GM12878 (cell line): ENCODE measurements at regions not wholly inside any gene's neighbourhood (a gene's known extent, or its start where the extent isn't known, plus 50 kb on each side); places are given as distances from the start of the nearest gene placed in this dataset.

ENCODE experiments used
- ATAC-seq: fragments of 200-7000 bp; cut with Tn5 transposase; 3 replicates; pipeline ENCODE4 v1.9.1; 2020; ENCODE audit warnings: mild to moderate bottlenecking, moderate library complexity
- BruUV-seq: library from RNA; stranded (reverse); fragments of 400-500 nt; replicated peaks from 2 replicates; lab custom pipeline; 2021; lab: Mats Ljungman, UMichigan
- CTCF ChIA-PET: fragments of 300-600 bp; sonication (Branson Sonifier 250); formaldehyde crosslinking; extraction: SDS; loops from one replicate; lab custom pipeline; 2021; ENCODE audit warnings: inconsistent platforms; lab: Yijun Ruan, JAX
- POLR2A ChIA-PET: fragments of 350-600 bp; formaldehyde crosslinking; extraction: SDS; loops from one replicate; lab custom pipeline; 2021; ENCODE audit warnings: inconsistent platforms; lab: Charles Lee
- RAD21 ChIA-PET: fragments of 300-600 bp; sonication (Branson Sonifier 250); formaldehyde crosslinking; loops from one replicate; lab custom pipeline; 2023; ENCODE audit warnings: antibody characterized with exemption; ENCODE audit not compliant: unreplicated experiment; lab: Charles Lee
- SMC1A ChIA-PET: fragments of 300-600 bp; sonication (Branson Sonifier 250); formaldehyde crosslinking; loops from one replicate; lab custom pipeline; 2023; ENCODE audit not compliant: unreplicated experiment, uncharacterized antibody; lab: Charles Lee
- DNase-seq: peaks from one replicate; pipeline ENCODE4 v3.0.0-alpha.2; 2011; ENCODE audit warnings: low read depth, low spot score
- FAIRE-seq: peaks from 3 replicates; lab custom pipeline; 2011; peaks lifted over from hg19 to GRCh38; lab: Jason Lieb, UNC
- H2AFZ ChIP-seq: 2 replicates; pipeline ENCODE4 v1.6.0; 2011; ENCODE audit warnings: low read depth, low read length, control low read depth; ENCODE audit not compliant: control insufficient read depth
- H3K27ac ChIP-seq: 2 replicates; pipeline ENCODE4 v1.5.1; 2011; ENCODE audit warnings: control low read depth; ENCODE audit not compliant: control insufficient read depth, insufficient read depth
- H3K27me3 ChIP-seq, 2 experiments: replicated peaks in 1 of 2; 2 replicates each; pipeline versions ENCODE4 v1.6.0 to v1.6.1; 2011; ENCODE audit warnings: low read length in 1 of 2; ENCODE audit not compliant: control insufficient read depth in 2 of 2, insufficient read depth in 2 of 2
- H3K36me3 ChIP-seq, 2 experiments: 2 replicates each; pipeline ENCODE4 v1.5.1; 2011; ENCODE audit warnings: low read length in 1 of 2; ENCODE audit not compliant: control insufficient read depth in 2 of 2, insufficient read depth in 2 of 2
- H3K4me1 ChIP-seq: 2 replicates; pipeline ENCODE4 v1.6.1; 2011; ENCODE audit warnings: mild to moderate bottlenecking, low read length, moderate library complexity, mixed read lengths; ENCODE audit not compliant: control insufficient read depth, insufficient read depth
- H3K4me2 ChIP-seq: 2 replicates; pipeline ENCODE4 v1.6.0; 2011; ENCODE audit warnings: control low read depth; ENCODE audit not compliant: control insufficient read depth, insufficient read depth
- H3K4me3 ChIP-seq: fragments of 200-600 bp; sonication (generic); 2 replicates; pipeline ENCODE4 v1.5.1; 2016
- H3K79me2 ChIP-seq: 2 replicates; pipeline ENCODE4 v1.6.0; 2011; ENCODE audit warnings: low read length; ENCODE audit not compliant: control insufficient read depth, insufficient read depth
- H3K9ac ChIP-seq: 2 replicates; pipeline ENCODE4 v1.8.0; 2011; ENCODE audit warnings: low read length, control low read depth, mixed read lengths; ENCODE audit not compliant: control insufficient read depth, insufficient read depth
- H3K9me3 ChIP-seq: replicated peaks from 3 replicates; pipeline ENCODE4 v1.5.1; 2011; ENCODE audit warnings: mild to moderate bottlenecking, low read length; ENCODE audit not compliant: control insufficient read depth, insufficient read depth
- H4K20me1 ChIP-seq: 2 replicates; pipeline ENCODE4 v1.6.0; 2011; ENCODE audit not compliant: control insufficient read depth, insufficient read depth
- NBN ChIP-seq: fragments of 450-650 bp; IDR thresholded peaks from 2 replicates; pipeline ENCODE4 v1.6.1; 2016
- NFIC ChIP-seq: IDR thresholded peaks from 2 replicates; pipeline ENCODE4 v1.6.1; 2012; ENCODE audit warnings: low read depth, mild to moderate bottlenecking, inconsistent platforms, low read length, moderate library complexity
- RAD21 ChIP-seq: IDR thresholded peaks from 2 replicates; pipeline ENCODE4 v1.6.1; 2011; ENCODE audit warnings: mild to moderate bottlenecking, low read depth, low read length, moderate library complexity; ENCODE audit not compliant: insufficient read depth
- SMC3 ChIP-seq: IDR thresholded peaks from 2 replicates; pipeline ENCODE4 v1.6.1; 2011; ENCODE audit warnings: low read length, improper control_type of control experiment, borderline replicate concordance
- TCF7 ChIP-seq: IDR thresholded peaks from 2 replicates; pipeline ENCODE4 v1.6.1; 2014; ENCODE audit warnings: antibody characterized with exemption, borderline replicate concordance
- WGBS: methylation state at CpG from one replicate; pipeline ENCODE4 v1.1.6; 2016; ENCODE audit warnings: low lambda C conversion rate; ENCODE audit not compliant: insufficient replicate concordance, insufficient coverage; ENCODE audit errors: missing lambda C conversion rate; 5-methylcytosine and 5-hydroxymethylcytosine counted together
- in situ Hi-C: fragments of 300-500 bp; cut with MboI; formaldehyde crosslinking; loops from 9 replicates; pipeline ENCODE4 v1.14.3; 2018; ENCODE audit warnings: mixed read lengths
- intact Hi-C: fragments of 100-400 bp; cut with micrococcal nuclease; formaldehyde crosslinking; loops from one replicate; pipeline ENCODE4 v1.14.2; 2022; ENCODE audit not compliant: unreplicated experiment
- TF ChIP-seq, protein P1 (sequence below), 3 experiments: IDR thresholded peaks in 2 of 3; conservative IDR thresholded peaks in 1 of 3; 2 replicates each; pipeline ENCODE4 v1.5.1; 2011; ENCODE audit warnings: low read depth in 3 of 3, low read length in 3 of 3, mild to moderate bottlenecking in 3 of 3, control low read depth in 2 of 3, moderate library complexity in 2 of 3, inconsistent platforms in 1 of 3, mixed read lengths in 1 of 3; ENCODE audit not compliant: control insufficient read depth in 2 of 3, insufficient read depth in 1 of 3; ENCODE audit errors: extremely low read depth in 1 of 3

GRCh38 chr2:154620471-154620870, 78.0 kb upstream of the KCNJ3 start:
- no peak for FAIRE-seq
- Histone ChIP-seq H3K79me2 (no peaks in the 10 kb centered on the region), H3K4me2 (no peak overlapping the region), H3K9me3 (no peaks in the 10 kb centered on the region), H3K9ac (no peak overlapping the region), H4K20me1 (no peaks in the 10 kb centered on the region), H3K27ac (no peak overlapping the region), H3K36me3 (no peaks in the 10 kb centered on the region), H3K27me3 (no peaks in the 10 kb centered on the region), H2AFZ (no peak overlapping the region), H3K4me1 (no peaks in the 10 kb centered on the region), H3K4me3 (no peak overlapping the region)
- CTCF ChIA-PET, result interaction anchor here (0.6 to 1.9 kb wide), 4 partner anchors 56 to 168 kb away, joined by 3 to 7 read pairs (median 4); no protein-coding TSS in a partner anchor
- TF ChIP-seq TCF7 (no peak), NFIC (no peak)
- no peak for ATAC-seq
- 19% methylated on average over 5 of the region's 5 CpGs for WGBS
- in situ Hi-C loops (loop anchor here (10.0 kb wide), 1 partner anchor 614 kb away; no protein-coding TSS in a partner anchor), intact Hi-C loops (no loop called here)
- no peak for DNase-seq
- POLR2A ChIA-PET, result no interaction called here
- RAD21 ChIA-PET, result no interaction called here
- BruUV-seq, result no TSS peak
- SMC1A ChIA-PET, result interaction anchor here (0.7 to 1.4 kb wide), 5 partner anchors 17 to 601 kb away, joined by 3 read pairs; no protein-coding TSS in a partner anchor

DNA sequence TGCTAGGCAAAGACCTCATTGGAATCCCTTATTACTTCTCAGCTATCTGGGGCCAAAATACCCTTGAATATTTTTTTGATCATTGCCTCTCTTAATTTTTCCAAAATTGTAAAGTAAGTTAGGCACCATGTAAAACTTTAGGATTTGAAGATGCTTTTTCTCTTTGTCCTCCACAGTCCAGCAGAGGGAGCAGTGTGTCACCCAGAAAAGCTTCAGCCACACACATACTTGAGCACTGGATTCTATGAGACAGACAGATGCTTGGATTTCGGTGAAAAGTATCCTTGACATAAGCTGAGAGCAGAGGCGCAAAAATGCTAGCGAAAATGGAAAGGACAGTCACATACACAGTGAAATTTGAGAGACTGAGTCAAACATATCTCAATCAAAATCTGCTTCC, 74.7 kb upstream of the KCNJ3 start:
- Histone ChIP-seq H3K4me3 (no peak overlapping the region), H3K27me3 (no peaks in the 10 kb centered on the region), H3K9me3 (no peaks in the 10 kb centered on the region)
- ATAC-seq, result peak; percentile 77
- peak; percentile 76 for TF ChIP-seq SMC3
- peak; percentile 72 for TF ChIP-seq RAD21
- TF ChIP-seq, protein P1, sequence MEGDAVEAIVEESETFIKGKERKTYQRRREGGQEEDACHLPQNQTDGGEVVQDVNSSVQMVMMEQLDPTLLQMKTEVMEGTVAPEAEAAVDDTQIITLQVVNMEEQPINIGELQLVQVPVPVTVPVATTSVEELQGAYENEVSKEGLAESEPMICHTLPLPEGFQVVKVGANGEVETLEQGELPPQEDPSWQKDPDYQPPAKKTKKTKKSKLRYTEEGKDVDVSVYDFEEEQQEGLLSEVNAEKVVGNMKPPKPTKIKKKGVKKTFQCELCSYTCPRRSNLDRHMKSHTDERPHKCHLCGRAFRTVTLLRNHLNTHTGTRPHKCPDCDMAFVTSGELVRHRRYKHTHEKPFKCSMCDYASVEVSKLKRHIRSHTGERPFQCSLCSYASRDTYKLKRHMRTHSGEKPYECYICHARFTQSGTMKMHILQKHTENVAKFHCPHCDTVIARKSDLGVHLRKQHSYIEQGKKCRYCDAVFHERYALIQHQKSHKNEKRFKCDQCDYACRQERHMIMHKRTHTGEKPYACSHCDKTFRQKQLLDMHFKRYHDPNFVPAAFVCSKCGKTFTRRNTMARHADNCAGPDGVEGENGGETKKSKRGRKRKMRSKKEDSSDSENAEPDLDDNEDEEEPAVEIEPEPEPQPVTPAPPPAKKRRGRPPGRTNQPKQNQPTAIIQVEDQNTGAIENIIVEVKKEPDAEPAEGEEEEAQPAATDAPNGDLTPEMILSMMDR (IDR thresholded peaks at IDR 0.05 in 2 of 3, conservative IDR thresholded peaks at IDR 0.05 in 1 of 3; ENCODE audit: control insufficient read depth in 2 of 3, extremely low read depth in 1 of 3, insufficient read depth in 1 of 3, low read depth in 3 of 3, low read length in 3 of 3), result peak; percentile 58 to 73 (median 65)
- no peak for TF ChIP-seq NBN
- TF ChIP-seq, all 136 proteins: peak for 3
- H3K9ac ChIP-seq, result no peak overlapping the region
- POLR2A ChIA-PET, result no interaction called here
- no TSS peak for BruUV-seq
- no peak overlapping the region for H3K27ac ChIP-seq
- CTCF ChIA-PET, result interaction anchor here (0.7 to 2.7 kb wide), 25 partner anchors 9 to 688 kb away, joined by 3 to 11 read pairs (median 3); no protein-coding TSS in a partner anchor
- DNase-seq, result no peak
- no peaks in the 10 kb centered on the region for H3K36me3 ChIP-seq
- no peak overlapping the region for H2AFZ ChIP-seq
- 5% methylated on average over 3 of the region's 3 CpGs for WGBS
- peak; percentile 72 for FAIRE-seq
- no peaks in the 10 kb centered on the region for H4K20me1 ChIP-seq
- no peaks in the 10 kb centered on the region for H3K79me2 ChIP-seq
- SMC1A ChIA-PET, result interaction anchor here (0.8 to 2.1 kb wide), 7 partner anchors 113 to 607 kb away, joined by 3 to 6 read pairs (median 4); no protein-coding TSS in a partner anchor
- RAD21 ChIA-PET, result interaction anchor here (0.7 to 2.3 kb wide), 7 partner anchors 14 to 687 kb away, joined by 3 to 10 read pairs (median 5); no protein-coding TSS in a partner anchor
- no peak overlapping the region for H3K4me2 ChIP-seq
- intact Hi-C loops, result loop anchor here (1.0 to 2.0 kb wide), 2 partner anchors 599 to 686 kb away; no protein-coding TSS in a partner anchor
- no peaks in the 10 kb centered on the region for H3K4me1 ChIP-seq
- in situ Hi-C loops, result loop anchor here (10.0 kb wide), 1 partner anchor 611 kb away; no protein-coding TSS in a partner anchor
